Epidermal melanocyte (primary cell): ENCODE measurements at regions not wholly inside any gene's neighbourhood (a gene's known extent, or its start where the extent isn't known, plus 50 kb on each side); places are given as distances from the start of the nearest gene placed in this dataset.

ENCODE experiments used
- DNase-seq: peaks from one replicate; pipeline ENCODE4 v3.0.0; 2011; ENCODE audit warnings: low spot score; ENCODE audit not compliant: insufficient read length

DNA sequence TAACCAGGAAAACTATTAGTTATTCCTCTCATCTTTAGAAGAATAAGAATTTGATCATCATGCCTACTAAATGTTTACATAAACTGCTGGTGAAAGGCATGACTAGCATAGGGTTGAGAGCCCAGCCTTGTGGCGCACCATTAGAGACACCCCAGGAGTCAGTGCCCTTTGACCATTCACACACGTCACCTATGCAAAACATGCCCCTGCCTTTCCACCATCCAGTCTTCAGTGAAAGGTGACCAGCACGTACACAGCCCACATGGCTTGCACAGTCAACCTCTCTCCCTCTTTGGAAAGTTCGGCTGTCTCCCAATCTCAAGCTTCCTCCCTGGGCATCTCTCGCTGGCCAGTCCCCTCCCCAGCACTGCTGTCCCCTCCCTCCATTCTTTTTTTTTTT lies 150.3 kb downstream of the ENGASE start:
- DNase-seq, result no peak

DNA sequence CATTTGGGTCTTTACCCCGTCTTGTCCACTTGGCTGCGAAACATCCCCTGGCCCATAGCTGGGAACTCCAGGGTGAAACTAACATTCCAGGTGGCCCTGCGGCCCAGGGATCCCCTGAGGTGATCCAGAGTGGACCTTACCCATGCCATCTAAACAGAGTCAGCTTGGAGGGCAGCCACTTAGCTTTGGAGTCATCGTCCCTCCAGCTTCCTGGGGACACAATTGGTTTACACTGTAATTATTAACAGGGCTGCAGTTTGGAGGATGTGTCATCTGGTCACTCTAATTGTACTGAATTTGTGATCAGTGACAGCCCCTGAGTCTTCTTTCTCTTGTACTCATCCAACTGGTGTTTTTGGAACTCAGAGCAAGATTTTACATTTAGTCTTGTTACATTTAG lies 149.9 kb downstream of the ENGASE start:
- no peak for DNase-seq

DNA sequence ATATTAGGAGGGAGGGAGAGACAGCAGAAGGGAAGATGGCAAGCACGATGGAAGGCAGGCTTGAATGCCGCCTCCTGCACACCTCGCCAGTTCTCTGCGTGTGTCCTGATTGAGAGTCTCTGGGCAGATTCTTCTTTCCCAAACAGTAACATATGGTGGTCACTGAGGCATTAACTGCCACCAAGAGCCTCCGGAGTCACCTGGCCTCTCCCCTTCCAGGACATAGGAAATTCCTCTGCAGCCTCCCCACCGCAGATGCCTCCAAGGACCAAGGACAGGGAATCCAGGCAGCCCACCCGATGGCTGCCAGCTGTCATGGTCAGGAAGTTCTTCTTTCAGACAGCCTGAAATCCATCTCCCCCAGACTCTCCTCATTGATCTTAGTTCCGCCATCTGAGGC lies 149.3 kb downstream of the ENGASE start:
- no peak for DNase-seq

DNA sequence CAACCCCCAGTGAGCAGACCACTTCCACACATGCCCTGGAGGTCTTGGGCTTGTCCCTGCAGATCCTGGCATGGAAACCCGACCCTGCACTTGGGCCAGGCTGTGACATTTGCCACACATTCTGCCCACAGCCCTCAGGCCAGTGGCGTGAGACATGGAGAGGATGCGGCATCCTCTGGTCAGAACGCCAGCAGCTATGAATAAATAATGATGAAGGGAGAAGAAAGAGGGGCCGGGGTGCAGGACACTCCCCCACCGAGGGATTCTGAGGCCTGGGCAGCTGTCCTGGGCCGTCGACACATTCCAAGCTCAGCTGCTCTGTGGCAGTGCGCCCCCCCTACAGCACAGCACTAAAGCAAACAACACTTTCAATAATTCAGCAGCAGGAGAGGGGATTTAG lies 148.8 kb downstream of the ENGASE start:
- no peak for DNase-seq

DNA sequence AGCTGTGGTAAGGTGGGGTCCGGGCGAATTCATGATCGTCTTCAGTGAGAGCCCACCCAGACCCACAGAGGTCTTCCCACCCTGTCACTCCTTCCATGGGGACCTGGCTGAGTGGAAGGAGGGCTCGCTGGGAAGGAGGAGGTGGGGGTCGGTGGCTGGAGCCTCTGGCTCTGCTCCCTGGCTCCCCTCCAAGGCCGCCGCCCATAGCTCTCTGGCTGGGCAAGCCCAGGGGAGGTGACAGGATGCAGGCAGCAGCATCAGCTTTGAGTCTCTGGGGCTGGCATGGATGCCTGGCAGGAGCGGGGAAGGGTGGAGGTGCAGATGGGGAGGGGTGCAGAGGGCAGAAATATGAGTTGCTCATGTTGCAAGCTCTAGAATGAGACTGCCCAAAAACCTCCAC lies 147.0 kb downstream of the ENGASE start:
- no peak for DNase-seq

DNA sequence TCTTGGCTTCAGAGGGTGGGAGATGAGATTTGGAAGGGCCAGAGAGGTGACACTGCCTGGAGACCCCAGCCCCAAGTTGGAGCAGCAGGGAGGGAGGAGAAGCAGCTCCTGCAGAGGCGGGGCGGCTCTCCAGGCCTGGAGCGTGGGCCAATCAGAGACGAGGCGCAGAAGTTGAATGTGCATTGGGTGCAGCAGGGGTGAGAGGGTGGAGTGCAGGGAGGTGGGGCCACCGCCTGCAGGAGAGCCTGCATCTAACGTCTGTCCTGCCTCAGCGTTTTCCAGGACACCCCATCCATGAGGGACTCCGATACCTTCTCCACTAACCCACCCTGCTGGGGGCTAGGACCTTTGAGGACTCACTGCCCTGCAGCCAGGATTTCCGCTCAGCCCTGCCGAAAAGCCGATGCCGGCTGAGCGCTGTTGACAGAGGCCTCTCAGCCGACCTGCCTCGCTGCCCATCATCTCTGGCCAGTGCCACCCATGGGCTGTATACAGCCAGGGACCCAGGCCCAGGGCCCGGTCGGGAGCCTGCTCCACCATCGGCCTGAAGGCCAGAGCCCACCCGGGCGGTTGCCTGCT lies 146.2 kb downstream of the ENGASE start:
- DNase-seq, result no peak

DNA sequence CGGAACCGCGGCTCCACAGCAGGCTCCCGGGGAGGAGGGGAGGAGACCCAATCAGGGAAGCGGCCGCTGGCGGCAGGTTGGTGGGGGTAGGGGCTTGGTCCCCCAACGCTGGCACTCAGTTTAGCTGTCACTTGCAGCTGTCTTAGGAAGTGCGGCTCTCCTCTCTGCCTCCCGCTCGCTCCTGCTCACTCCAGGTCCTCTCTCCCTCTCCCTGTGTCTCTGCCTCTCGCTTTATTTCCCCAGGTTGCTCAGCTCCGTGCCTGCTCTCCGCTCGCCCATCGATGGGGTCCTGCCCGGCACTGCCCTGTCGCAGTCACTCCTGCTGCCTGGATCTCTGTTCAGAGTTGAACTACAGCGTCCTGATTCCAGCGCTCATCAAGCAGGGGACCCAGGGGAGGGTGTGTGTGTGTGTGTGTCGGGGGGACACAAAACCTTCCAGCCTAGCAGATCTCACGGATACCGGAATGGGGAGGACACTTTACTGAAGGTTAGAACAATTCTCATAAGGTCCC lies 145.6 kb downstream of the ENGASE start:
- no peak for DNase-seq

DNA sequence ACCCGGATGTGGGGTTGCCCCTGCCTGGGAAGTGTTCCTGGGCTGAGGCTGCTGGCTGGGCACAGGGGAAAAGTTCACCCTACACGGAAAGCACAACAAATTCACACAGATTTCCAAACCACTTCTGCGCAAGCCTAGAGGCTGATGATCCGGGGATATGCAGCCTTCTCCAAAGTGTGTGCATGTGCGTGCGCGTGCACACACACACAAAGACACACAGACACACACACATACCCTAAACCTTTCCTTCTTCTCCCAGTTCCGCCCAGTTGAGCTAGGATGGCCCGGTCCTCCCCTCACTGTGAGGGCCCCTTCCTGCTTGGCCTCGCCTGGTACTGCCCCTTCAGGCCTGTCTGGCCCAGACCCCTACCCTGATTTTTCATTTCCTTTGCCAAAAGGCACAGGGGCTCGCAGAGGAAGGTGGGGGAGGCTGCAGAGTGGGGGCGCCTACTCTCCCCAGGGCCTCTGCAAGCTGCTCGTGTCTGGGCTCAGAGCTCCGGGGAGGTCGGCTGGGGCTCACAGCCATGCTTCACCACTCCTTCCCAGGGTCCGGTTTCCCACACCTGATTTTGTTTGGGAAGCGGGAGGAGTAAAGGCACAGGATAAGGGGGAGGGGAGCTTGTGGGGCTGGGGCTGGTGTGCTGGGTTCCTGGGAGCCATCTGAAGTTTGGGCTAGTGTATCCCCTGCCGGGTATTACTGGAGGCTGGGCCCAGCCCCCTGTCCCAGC lies 144.7 kb downstream of the ENGASE start:
- DNase-seq, result no peak

DNA sequence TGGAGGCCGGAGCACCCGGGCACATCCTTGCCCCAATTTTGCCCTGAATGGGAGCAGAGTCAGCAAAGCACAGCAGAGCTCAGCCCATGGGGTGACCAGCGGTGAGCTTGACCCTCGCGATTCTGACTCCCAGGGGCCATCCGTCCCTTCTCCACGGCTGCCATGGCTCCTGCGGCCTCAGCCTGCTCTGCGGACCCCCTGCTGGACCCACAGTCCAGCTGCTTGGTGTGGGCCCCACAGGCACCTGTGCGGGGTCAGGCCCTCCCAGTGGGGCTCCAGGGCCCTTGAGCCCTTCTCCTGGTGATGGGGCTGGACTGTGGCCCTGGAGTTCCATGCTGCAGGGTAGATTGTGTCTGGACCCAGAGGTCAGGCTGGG lies 144.2 kb downstream of the ENGASE start:
- no peak for DNase-seq

DNA sequence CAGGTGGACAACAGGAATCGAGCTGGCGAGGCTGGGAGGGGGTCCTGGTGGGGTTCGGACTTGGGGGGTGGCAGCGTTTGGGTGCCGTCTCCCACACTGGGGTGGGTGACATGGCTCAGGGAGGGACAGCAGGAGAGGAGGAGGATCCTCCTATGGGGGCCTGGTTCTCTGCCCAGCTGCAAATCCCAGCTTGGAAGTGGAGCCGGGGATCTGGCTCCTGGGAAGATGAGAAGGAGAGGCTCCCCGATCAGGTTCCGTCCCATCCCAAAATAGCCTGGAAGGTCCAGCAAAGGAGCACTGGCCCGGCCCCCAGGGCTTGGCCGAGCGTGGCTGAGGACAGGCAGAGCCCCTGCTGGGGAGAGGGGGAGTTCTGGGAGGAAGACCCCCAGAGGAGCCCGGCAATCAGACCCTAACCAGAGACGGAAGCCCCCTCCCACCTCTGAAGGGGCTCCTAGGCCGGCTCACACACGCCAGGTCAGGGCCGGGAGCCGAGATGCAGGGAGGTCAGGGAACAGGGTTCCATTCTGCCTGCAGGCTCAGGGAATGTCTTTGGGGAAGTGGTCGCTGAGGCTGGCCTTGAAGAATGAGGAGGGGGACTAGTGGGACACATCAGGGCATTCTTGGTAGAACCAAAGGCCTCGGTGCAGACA lies 143.7 kb downstream of the ENGASE start:
- DNase-seq, result no peak

DNA sequence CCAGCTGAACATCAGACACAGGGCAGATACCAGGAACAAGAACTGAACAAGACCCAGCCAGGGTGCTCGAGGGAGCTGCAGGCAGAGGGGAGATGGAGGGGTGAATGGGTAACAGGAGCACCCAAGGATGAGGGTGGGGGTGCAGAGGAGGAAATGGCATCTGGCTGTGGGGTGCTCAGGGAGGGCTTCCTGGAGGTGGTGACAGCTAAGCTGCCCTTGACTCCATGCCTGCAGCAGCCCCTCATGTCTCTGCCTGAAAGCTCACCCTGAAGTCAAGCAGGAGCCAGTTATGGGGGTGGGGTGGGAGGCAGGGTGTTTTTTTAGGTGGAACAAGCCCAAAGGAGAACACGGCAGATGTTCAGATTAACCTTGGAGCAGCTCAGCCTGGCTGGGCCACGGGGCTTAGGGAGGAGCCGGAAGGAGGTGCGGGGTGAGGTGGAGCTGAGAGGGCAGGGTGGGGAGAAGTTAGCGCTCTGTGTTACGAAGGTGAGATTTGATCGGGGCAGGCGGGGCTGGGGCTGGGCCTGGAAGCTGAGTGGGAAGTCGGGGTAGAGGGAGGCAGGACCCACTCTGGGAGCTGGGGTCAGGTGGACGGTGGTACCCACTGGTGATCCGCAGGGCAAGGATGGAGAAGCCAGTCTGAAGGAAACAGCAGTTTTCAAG lies 143.0 kb downstream of the ENGASE start:
- DNase-seq, result no peak

DNA sequence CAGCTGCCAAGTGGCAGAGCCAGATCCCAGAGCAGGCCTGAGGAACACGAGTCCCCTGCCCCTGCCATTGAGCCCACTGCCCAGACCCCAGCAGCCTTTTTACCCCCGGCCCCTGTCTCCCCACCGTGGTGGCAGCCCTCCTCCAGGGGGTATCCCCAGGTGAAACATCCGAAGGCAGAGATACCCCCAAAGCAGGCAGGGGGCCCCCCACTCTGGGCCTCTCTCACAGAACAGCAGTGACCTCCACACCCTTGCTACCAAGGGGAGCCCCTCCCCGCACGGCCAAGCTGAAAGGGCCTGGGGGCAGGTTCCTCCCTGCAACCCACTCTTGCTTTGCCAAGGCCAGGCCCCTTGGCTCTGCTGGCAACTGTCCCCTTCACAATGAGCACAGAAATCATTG lies 142.2 kb downstream of the ENGASE start:
- no peak for DNase-seq

DNA sequence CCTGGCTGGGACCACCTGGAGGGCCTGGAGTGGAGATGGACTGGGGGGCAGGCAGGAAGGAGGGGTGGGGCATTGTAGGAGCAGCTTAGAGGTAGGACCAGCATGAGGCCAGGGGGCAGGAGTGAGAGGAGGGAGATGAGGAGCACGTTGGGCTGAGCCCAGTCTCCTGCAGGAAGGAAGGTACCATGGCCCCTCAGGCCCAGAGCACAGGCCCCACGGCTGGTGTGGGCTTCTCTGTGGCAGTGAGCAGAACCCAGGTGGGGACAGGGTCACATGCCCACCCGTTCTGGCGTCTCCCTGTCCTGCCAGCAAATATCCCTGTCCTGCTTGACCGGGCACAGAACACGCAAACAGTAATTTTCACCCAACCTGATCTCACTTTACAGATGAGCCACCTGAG lies 141.8 kb downstream of the ENGASE start:
- DNase-seq, result no peak

DNA sequence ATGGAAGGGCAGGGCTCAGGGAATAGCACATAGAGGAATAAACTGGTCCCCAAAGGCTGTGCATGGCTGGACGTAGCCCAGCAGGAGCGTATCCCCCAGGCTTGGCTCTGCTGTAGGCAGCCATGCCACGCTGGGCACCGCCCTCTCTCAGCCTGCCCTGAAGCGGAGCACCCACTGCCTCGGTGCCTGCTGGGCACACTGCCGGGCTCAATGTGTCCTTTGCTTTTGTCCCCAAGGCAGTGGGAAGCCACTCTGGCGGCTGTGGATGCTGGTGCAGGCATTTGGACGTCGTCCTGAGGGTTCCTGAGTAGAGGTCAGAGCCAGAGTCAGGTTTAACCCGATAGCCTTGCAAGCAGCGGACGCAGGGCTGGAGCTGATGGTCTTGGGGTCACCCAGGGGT lies 141.0 kb downstream of the ENGASE start:
- no peak for DNase-seq

DNA sequence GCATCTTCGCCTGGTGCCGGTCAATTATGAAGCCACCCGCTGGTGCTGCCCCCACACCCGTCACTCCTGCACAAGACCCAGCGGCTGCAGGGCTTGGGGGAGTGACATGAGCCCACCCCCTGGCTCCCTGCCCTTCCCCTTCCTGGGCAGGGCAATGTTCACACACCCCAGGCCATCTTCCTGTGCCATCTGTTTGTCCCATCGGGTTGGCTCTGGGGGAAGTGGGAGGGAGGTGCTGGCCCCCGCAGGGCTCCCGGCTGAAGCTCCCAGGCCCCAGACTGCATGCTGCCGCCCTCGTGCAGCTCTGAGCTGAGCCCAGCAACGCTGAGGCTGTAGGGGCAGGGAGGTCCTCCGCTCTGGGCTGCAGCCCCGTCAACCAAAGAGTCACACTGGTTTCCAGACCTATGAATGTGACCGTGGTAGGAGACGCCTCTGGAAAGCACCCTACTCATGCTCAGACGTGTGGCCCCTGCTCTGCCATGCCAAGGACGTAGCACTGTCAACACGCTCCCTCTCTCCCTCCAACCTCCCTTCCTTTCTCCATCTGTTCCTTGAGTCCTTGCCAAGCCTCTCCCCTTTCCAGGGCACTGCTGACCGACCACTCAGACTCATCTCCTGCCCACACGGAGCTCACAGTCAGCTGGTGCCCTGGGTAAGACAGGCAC lies 140.4 kb downstream of the ENGASE start:
- no peak for DNase-seq

DNA sequence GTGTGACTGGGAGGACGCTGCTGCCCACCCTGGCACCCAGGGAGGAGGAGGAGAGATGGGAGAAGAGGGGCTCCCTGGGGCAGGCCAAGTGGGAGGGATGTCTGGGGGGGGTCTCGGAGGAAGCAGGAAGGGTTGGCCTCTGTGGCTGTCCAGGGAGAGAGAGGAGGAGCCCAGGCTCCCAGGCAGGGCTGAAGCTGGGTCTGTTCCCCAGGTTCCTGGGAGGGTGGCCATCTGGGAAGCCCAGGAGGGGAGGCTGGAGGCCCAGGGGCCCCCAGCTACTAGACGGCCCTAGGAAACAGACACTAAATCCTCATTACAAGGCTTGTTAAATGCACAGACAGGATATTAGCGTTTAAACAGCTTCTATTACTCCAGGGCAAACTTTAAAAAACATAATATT lies 139.8 kb downstream of the ENGASE start:
- DNase-seq, result no peak

DNA sequence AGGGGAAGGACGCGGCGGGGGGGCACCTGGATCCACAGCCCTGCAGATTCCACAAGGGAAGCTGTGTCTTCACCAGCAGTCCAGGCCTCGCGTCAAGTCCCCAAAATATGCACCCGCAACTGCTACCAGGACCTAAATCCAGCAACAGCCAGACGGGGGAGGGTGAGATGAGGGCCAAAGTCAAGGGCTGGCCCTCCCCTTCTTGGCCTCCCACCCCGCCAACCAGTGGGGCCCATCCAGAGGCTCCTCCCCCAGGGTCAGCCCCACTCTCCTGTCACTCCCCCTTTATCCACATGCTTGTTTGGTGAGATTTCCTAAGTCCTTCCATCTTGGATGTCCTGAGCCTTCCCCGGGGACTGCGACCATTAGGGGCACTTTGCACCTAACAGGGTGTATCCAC lies 138.7 kb downstream of the ENGASE start:
- no peak for DNase-seq

DNA sequence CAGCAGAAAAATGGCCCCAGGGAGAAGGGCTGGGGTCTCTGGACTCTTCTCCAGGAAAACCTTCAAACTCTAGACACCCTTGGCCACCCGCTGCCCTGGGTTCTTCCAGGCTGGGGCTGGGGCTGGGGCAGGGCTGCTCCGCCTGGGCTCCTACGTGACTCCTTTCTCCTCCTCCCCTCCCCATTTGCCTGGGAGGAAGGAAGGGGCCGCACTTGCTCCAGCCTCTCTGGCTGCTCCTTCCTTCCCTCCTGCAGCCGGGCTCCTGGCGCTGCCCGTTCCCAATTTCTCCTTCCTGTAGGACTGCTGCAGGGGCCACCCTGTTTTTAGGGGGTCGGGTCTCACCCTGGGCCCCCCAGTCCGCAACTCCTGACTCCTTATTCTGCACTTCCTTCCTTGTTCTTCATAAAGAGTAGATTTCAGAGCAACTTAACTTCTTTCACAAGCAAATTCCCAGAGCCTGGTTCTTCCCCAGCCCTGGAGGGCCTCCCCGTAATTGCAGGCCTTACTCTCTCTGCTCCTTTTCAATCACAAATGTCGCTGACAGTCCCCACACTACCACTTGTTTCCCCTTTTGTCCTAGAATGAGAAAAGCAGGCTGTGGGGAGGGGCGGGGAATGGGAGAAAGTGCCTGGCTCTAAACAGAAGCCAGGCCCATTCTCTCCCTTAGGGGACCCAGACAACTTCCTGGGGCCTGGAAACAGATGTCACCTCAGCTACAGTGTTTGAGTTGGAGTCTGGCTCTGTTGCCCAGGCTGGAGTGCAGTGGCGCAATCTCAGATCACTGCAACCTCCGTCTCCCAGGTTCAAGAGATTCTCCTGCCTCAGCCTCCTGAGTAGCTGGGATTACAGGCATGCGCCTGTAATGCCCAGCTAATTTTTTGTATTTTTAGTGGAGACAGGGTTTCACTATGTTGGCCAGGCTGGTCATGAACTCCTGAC lies 137.8 kb downstream of the ENGASE start:
- DNase-seq, result no peak

DNA sequence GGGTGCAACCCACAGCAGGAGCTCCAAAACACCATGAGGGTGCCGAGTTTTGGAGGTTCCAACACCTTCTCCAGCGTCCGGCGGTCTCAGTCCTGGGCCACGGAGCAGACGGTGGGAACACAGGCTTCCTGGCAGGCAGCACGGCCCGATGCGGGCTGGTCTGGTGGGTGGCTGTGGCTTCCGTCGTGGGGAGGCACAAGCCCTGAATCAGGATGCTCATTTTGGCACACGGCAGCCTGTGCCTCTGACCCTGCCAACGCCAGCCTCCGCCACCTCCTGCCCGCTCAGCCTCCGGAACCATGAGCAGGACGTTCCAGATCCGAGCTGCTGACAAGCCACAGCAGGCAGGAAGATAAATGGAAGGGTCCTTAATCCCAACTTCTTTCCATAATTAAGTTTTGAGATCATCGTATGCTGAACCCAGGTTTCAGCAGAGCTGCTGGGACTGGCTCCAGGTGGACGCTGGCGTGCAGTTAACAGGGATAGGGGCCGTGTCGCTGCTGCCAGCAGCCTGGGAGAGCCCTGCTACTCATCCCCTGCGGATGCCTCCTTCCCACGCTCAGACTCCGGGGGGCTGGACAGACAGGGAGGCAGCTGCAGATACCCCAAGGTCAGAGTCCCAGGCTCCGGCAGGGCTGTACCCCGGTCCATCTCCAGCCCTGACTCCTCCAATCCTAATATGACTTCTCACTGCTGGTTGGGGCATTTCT lies 136.6 kb downstream of the ENGASE start:
- DNase-seq, result no peak

DNA sequence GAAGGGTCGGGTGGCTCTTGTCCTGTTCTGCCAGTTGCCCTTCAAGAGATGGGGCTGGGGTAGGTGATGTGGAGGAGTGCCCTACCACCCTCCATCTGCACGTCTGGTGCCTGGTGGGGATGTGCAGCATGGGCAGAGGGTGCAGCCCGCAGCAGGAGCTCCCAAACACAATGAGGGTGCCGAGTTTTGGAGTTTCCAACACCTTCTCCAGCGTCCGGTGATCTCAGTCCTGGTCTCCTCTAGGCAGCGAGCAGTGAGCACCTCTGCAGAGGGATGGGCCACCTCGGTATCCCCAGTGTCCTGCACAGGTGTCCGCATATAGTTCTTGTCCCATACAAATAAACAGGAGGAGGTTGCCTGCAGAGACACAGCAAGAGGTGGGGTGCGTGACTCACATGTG lies 136.0 kb downstream of the ENGASE start:
- DNase-seq, result no peak
